Cardiac fibroblast (primary cell): ENCODE measurements at regions not wholly inside any gene's neighbourhood (a gene's known extent, or its start where the extent isn't known, plus 50 kb on each side); places are given as distances from the start of the nearest gene placed in this dataset.

Experiments used
- DNase-seq, 2 donors: peaks; one replicate each; pipeline versions ENCODE4 v3.0.0 to v3.0.0-alpha.2; 2010; ENCODE audit warnings: low read depth in 2 of 2
- H3K4me3 ChIP-seq, 2 donors: replicated peaks in 1 of 2; 1 replicate in 1 of 2; 2 replicates in 1 of 2; pipeline ENCODE4 v1.5.1; 2011; ENCODE audit warnings: low read depth in 2 of 2, low read length in 2 of 2, mild to moderate bottlenecking in 2 of 2, moderate library complexity in 1 of 2
- TF ChIP-seq, protein P1 (sequence below): IDR thresholded peaks from one replicate; pipeline ENCODE4 v1.5.1; 2011; ENCODE audit warnings: low read depth, mild to moderate bottlenecking, low read length, inconsistent platforms

DNA sequence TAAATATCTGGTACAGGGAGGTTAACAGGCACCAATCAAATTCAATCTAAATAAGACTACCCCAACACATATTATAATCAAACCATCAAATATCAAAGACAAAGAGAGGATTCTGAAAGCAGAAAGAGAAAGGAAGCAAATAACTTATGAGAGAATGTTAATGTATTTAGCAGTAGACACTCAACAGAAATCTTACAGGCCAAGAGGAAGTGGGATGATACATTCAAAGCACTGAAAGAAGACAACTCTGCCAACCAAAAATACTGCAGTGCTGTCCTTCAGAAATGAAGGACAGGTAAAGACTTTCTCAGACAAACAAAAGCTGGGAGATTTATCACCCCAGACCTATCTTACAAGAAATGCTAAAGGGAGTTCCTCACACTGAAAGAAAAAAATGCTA, 95.9 kb upstream of the PTHLH start:
- H3K4me3 ChIP-seq: no peak overlapping the region
- TF ChIP-seq, protein P1, sequence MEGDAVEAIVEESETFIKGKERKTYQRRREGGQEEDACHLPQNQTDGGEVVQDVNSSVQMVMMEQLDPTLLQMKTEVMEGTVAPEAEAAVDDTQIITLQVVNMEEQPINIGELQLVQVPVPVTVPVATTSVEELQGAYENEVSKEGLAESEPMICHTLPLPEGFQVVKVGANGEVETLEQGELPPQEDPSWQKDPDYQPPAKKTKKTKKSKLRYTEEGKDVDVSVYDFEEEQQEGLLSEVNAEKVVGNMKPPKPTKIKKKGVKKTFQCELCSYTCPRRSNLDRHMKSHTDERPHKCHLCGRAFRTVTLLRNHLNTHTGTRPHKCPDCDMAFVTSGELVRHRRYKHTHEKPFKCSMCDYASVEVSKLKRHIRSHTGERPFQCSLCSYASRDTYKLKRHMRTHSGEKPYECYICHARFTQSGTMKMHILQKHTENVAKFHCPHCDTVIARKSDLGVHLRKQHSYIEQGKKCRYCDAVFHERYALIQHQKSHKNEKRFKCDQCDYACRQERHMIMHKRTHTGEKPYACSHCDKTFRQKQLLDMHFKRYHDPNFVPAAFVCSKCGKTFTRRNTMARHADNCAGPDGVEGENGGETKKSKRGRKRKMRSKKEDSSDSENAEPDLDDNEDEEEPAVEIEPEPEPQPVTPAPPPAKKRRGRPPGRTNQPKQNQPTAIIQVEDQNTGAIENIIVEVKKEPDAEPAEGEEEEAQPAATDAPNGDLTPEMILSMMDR: no peak
- DNase-seq: no peak

DNA sequence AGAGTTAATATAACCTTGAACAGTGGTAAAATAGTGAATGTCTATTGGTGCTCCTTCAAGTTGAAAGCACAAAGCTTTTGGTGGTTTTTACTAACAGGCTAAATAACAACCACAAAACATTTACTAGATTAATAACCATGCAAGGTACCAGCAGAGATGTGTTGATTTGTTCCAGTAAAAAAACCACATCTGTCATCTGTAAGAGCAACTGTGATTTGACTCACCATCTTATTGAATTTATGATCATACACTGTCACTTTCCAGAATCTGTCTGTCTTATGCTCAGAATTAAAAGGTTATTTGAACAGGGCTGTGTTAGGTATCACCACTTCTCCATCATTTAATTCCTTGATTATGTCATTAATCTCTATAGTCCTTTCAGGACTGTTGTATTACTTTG, 107.0 kb upstream of the PTHLH start:
- TF ChIP-seq, protein P1: no peak
- no peak for DNase-seq
- H3K4me3 ChIP-seq: no peak overlapping the region

DNA sequence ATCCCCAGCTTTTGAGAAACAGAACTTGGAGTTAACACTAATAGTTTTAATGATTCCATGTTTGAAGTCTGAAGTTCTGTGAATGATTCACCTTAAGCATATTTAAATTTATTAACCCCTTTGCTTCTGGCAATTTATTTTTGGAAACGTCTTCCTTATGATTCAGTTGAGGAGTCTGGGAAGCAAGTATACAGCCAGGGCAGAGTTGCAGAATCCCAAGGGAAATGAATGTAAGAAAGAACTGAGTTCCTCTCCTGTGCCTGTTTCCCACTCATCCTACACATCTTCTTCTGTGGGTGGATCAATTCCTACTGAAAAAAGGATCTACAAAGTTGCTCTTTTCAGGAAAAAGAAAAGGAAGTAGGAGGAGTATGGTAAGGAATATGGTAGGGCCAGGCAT, 108.2 kb upstream of the CCDC91 start:
- TF ChIP-seq, protein P1: no peak
- no peak overlapping the region for H3K4me3 ChIP-seq
- DNase-seq: peak in 1 of 2 donors; percentile 52

DNA sequence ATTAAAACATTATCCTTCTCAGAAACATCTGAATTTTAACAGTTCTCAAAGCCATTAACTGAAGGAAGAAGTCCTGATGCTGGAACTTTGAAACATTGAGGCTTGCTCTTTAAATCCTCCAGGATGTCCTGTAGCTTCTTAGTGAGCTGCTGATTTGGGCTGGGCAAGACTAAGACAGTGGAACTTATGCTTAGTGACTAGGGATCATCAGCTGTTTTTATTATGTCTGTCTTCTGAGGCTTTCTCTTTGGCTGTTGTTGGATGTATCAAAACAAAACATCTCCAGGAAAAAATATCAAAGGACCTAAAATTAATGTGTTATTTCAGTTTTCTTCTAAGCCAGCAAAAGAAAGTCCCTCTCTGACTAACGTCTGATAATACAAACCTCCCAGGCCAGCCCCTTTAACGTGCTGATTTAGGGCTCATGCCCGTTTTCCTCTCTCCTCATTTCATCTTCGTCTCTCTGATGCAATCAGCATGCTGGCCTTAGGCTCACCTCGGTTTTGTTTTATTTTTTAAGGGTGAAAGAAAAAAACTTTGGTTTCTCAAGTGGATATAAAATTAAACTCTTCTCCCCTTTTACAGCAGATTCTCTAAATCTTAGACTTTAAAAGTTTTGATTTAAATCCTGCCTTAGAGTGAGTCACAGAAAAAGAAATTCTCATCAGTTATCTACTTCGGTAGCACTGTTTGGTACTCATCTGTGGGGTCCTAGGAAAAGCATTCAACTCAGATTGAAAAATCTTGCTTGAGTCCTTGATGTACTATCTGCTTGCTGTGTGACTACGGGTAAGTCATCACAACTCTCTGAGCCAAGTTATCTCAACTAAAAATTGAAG, 106.2 kb upstream of the CCDC91 start:
- no peak overlapping the region for H3K4me3 ChIP-seq
- TF ChIP-seq, protein P1: no peak
- peak; percentile 33 to 69 for DNase-seq

DNA sequence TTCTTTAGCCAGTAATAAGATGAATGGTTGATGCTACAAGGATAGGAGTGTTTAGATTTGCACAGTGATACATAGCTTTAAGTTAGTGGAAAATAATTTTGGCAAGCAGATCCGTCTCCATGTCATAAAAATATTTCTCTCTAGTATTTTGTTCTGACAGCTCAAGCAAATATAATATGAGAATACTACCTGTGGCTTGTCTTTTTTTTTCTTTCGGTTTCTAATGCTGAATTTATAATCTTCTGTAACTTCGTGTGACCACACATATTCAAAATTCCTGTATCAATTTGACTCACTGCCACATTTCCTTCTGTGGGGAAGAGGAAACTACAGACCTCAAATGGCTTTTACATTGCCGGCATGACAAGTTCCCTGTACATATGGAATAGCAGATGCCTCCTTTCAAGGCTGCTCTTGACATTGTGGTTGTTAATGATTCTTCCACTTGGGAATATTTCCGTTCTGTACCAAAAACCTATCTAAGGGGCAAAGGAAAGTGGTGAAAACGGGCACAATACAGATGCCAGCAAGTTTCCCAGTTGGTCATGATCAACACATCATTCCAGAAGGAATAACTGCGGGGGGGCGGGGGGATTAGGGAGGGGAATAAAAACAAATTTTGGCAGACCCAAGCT, 103.6 kb upstream of the CCDC91 start:
- no peak overlapping the region for H3K4me3 ChIP-seq
- TF ChIP-seq, protein P1: no peak
- DNase-seq: peak in 1 of 2 donors; percentile 29

DNA sequence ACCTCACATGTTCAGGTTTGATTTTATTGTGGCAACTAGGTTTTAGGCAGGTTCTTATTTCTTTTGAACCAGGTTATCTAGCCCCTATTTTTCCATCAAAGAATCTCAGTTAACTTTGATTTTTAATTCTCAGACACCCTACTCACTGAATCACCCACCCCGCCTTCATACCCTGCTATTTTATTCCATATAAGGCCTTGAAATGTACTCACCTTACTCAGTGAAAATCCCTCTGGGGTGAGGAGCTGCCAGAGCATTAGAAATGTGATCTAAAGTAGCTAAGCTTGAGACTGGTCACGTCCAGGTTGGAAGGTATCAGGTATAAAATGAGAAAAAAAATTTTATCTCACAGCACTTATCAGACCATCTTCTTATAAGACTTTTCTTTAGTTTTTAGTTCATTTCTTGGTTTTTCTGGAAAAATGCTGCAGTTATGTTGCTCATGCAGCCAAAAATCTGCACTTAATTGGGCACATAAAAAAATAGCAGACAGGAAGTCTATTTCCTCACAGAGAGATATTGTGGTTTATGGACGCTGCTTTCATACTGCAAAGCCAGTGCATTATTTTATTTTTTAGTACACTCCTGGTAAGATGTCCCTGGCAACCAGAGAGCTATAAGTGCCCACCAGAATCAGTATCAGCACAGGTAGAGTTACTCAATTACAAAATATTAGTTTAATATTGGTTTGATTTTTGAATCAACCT, 101.5 kb upstream of the CCDC91 start:
- DNase-seq: peak; percentile 28 to 39
- no peak overlapping the region for H3K4me3 ChIP-seq
- TF ChIP-seq, protein P1: no peak
